ENCODE measurements at regions not wholly inside any gene's neighbourhood (a gene's known extent, or its start where the extent isn't known, plus 50 kb on each side); places are given as distances from the start of the nearest gene placed in this dataset.

DNA sequence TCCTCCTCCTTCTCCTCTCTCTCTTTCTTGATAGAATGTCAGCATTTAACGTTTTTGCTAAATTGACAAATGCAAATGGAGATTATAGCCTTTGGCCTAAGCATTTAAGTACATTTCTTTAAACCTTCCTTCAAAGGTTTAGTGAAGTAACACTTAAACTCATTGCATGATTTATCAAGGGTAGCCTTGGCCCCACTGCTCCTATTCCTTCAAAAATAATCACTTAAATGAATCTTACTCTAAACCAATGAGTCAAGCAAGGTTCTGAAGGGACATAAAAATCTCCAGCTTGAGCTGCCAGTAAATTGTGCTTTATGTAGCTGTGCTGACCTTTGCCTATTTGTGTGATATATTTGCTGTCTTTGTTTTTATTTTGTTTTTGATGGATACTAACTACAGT is 358.5 kb upstream of the AKR1E2 start:
- TF ChIP-seq MYC (IDR thresholded peaks at IDR 0.05; ENCODE audit: low read depth, low read length) (no peak), POLR2A (IDR thresholded peaks at IDR 0.05; ENCODE audit: extremely low read depth, insufficient read length) (no peak)
- TF ChIP-seq, protein P1, sequence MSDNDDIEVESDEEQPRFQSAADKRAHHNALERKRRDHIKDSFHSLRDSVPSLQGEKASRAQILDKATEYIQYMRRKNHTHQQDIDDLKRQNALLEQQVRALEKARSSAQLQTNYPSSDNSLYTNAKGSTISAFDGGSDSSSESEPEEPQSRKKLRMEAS (IDR thresholded peaks at IDR 0.05; ENCODE audit: low read depth, low read length): no peak
- TF ChIP-seq, protein P2, sequence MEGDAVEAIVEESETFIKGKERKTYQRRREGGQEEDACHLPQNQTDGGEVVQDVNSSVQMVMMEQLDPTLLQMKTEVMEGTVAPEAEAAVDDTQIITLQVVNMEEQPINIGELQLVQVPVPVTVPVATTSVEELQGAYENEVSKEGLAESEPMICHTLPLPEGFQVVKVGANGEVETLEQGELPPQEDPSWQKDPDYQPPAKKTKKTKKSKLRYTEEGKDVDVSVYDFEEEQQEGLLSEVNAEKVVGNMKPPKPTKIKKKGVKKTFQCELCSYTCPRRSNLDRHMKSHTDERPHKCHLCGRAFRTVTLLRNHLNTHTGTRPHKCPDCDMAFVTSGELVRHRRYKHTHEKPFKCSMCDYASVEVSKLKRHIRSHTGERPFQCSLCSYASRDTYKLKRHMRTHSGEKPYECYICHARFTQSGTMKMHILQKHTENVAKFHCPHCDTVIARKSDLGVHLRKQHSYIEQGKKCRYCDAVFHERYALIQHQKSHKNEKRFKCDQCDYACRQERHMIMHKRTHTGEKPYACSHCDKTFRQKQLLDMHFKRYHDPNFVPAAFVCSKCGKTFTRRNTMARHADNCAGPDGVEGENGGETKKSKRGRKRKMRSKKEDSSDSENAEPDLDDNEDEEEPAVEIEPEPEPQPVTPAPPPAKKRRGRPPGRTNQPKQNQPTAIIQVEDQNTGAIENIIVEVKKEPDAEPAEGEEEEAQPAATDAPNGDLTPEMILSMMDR (IDR thresholded peaks at IDR 0.05; ENCODE audit: low read depth, low read length): no peak

Data from NB4 (cell line).